ENCODE measurements at regions not wholly inside any gene's neighbourhood (a gene's known extent, or its start where the extent isn't known, plus 50 kb on each side); places are given as distances from the start of the nearest gene placed in this dataset.
A peak's percentile ranks its signal among the peaks of the same experiment; 100 is the strongest.

DNA sequence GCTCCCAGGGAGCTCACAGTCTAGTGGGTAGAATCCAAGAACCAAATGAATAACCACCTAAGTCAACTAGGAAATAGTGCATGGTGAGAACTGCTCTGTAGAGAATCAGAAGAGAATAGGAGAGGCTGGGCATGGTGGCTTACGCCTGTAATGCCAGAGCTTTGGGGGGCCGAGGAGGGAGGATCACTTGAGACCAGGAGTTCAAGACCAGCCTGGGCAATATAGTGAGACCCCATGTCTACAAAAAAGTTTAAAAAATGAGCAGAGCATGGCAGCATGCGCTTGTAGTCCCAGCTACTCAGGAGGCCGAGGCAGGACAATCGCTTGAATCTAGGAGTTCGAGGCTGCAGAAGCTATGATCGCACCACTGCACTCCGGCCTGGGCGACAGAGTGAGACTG lies 122.3 kb upstream of the IRF2BP2 start:
- DNase-seq (ENCODE audit: low spot score), result no peak

- no peak for DNase-seq (ENCODE audit: low spot score)
Observed at GRCh38 chr1:234731569-234732085, 121.6 kb upstream of the IRF2BP2 start.

DNA sequence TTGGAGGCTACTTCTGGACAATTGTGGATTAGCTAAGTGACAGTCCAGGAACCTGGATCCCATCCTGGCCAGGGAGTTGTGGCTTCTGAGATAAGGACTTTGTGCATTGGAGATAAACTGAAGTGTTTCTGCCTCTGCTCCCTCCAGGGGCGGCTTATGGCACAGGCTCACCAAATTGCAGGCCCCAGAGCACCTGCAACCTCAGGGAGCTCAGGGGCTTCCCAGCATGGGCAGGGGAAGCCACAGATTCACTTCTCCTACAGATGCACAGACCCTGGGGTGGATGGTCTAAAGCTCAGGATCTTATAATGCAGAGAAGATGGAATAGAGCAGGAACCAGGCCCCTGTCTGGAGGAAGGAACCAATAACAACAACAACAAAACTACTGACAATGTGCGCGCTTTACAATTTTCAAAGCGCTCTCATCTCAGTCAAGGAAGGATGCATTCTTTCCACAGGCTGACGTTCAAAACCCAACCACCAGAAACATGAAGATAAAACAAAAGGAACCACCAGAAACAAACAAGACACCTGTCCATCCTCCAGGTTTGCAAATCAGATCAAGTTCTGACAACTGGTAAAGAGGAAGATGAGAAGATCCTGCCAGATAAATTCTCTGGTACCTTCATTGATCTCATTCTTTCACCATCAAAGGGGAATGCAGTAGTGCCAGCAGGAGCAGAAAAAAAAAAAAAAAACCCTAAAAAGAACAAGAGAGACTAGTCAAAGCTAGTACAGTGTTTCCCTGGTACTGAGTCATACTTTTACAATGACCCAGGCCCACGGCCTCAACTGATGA lies 121.0 kb upstream of the IRF2BP2 start:
- DNase-seq (ENCODE audit: low spot score), result peak; percentile 75

GRCh38 chr1:234730475-234730769 lies 120.4 kb upstream of the IRF2BP2 start:
- no peak for DNase-seq (ENCODE audit: low spot score)

DNA sequence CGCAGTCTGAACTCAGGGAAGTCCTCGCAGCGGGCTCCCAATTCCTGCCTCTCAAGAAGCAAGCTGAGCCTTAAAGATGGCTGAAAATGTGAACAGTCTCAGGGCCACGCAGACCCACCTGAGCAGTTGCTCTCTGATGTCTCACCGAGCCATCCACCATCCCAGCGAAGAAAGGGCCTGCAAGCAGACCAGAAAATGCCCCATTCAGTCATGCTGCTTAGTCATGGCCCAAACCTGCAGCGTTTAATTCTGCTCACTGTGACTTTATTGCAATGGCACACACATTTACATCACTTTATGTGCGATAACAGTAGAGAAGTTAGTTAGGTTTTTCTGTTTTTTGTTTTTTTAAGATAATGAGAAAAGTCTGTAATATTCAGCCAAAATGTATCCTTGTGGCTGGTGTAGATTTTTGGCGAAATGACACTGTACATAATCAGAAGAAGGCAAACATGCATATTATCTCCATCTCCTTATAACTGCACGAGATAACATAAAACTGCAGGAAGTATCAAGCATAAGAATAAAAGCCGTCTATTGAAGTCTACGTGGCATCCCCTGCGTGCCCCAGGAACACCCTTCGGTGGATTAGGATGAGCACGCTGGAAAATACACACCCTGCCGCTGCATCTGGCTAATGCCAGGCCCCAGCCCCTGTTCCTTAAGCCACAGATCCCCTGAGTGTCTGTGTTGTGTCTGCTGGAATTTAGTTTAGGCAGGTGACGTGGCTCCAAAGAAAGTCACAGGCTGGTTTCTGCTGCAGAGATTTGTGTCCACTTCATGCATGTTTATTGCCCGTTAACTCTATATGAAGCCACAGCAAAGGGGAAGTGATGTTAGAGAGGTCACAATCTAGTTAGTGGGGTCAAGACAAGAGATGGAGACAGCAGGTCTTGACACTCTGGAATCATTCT lies 119.8 kb upstream of the IRF2BP2 start:
- DNase-seq (ENCODE audit: low spot score), result no peak

DNA sequence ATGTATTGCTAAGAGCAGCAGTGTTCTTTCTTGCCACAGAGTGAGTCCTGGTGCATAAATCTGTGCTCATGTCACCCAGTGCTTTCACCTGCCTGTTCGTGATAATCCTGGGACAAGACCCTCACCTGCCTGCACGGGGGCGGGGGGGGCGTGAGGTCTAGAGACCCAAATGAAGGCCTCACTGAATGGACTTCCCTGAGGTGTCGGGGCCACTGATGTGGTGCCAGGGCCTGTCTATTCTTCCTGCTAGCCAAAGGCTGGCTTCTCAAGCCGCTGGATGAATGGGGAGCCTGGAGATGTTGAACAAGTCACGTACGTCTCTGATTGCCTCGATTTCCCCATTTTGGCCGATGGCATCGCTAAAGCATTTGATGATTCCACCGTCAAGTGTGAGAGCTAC lies 118.8 kb upstream of the IRF2BP2 start:
- no peak for DNase-seq (ENCODE audit: low spot score)

DNA sequence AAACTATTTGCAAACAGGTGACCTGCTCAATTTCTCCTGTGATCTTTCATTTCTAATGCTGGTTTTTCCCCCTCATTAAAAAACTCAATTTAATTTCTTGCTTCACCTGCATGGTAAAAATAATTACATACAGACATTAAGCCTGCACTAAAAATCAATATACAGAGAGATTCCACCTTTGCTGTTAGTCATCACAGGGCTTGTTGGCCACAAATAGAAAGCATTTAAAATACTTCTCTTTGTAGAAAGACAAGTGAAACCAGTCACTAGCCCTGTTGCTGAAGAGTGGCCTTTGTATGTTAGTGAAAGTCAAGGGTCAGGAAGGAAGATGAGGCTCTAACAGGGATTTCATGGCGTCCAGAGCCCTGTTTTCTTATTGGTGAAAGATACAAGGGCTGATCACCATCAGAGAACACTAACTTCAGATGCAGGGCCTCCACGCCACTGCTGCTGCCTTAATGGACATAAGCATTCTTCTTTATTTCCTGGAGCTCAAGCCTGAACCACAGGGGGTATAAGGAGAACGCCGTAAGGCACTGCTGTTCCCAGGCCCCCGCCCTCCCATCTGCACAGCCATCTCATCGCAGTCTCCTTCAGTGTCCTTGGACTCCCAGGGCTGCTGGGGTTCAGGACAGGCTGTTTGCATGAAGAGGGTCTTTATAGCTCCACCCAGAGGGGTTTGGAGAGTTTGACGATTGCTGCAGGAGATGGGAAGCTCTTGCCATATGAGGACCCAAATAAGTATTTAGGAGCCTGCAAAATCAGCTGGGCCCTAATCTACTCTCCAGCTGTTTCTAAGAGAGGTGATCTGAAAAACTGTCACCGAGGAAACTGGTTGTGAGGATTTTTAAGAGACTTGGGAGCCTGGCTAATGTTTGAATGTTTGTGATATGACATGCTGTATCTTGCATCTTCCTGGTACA lies 117.3 kb upstream of the IRF2BP2 start:
- no peak for DNase-seq (ENCODE audit: low spot score)

DNA sequence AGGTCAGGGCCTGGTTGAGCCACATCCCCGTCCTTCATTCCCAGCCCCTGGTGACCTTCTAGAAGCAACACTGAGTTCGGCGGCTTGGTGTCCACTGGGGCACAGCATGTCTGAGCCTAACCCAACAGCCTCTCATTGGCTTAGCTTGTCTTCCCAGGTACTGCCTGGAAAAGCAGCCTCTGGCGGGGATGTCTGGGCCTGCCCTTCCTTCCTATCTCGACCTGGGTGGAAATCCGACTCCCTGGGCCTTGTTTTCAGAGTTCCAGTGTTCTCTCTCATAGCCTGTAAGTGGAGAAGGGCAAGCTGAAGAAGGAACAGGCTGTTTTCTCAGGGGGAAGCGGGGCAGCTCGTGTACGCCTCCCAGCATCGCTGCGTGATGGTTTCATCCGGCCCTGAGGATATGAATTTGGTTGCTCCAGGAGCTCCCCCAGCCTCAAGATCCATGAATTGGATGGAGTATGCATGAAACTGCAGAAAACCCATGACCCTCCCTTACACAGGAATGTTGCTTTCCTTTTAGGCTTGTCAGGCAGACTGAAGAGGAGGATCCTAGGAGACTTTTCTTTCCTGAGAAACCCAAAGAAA lies 116.5 kb upstream of the IRF2BP2 start:
- no peak for DNase-seq (ENCODE audit: low spot score)

- no peak for DNase-seq (ENCODE audit: low spot score)
Observed at GRCh38 chr1:234725177-234726132, 115.5 kb upstream of the IRF2BP2 start.

- DNase-seq (ENCODE audit: low spot score), result no peak
Observed at GRCh38 chr1:234724516-234725176, 114.7 kb upstream of the IRF2BP2 start.

DNA sequence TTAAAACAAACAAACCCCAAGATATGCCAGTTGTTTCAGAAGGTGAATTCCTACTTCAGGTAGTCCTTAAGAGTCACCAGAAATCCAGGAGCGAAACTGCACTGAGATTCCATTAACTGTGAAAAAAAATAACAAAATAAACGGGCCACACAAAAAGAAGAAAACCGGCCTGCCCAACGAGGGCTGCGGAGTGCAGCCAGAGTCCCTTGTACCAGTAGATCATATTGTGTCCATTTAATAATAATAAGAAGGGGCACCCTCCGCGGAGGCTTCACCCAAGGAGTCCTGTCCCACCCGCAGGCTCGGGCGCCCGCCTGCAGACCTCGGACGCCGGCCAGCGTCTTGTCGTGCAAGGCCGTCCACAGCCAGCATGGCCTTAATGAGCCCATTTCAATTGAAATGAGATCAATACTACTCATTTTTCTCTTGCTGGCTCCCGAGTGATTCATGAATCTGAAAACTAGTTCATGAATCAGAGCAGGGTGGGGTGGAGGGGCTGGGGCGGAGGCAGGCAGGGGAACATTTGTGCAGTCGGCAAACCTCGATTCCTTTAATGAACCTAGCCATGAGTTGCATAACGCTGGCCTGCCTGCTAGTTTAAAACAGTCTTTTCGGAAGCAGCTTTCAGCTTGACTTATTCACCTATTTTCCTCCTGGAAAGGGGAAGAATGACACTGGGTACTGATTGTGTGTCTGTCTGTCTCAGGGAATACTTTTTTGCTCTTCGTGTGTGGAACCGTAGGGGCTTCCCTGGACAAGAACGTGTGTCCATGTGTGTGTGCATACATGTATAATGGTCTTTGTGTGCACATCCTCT lies 113.1 kb upstream of the IRF2BP2 start:
- peak; percentile 79 for DNase-seq (ENCODE audit: low spot score)

- DNase-seq (ENCODE audit: low spot score), result no peak
Observed at GRCh38 chr1:234722270-234722704, 112.3 kb upstream of the IRF2BP2 start.

GRCh38 chr1:234721476-234722269 lies 111.7 kb upstream of the IRF2BP2 start:
- DNase-seq (ENCODE audit: low spot score), result peak; percentile 73

DNA sequence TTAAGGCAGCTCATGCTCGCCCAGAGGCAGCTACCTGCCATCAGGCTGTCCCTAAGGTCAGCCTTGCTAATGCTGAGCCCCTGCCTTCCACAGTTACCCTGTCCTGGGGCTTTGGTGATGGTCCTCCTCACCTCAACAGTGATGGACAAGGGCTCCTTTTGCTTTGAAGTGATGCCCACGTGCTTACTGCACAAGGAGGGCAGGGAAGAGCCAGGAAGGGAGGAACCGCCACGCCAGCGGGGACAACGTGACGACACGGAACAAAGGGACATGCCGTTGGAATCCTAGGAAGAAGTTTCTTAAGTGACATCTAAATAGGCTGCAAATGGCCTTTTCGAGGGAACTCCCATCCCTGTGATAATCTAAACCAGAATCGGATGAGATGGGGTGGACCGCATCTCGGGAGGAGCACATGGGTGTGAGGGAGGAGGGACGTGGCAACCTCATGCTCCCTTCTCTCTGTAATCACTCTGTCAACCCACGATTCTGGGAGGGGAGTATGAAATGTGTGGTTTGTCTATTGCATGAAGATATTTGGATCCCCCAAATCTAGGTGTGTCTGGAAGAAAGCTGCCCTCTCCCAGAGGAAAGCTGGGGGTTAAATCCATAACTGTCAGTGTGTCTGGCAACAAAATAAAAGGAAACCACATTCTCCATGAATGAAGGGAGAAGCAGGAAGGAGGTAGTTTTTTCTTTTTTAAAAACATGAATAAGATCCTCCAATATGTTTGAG lies 110.9 kb upstream of the IRF2BP2 start:
- peak; percentile 46 for DNase-seq (ENCODE audit: low spot score)

GRCh38 chr1:234719454-234720251 lies 109.7 kb upstream of the IRF2BP2 start:
- DNase-seq (ENCODE audit: low spot score), result no peak

Measured in AG20443 (cell line).